ENCODE measurements at regions not wholly inside any gene's neighbourhood (a gene's known extent, or its start where the extent isn't known, plus 50 kb on each side); places are given as distances from the start of the nearest gene placed in this dataset.

DNA sequence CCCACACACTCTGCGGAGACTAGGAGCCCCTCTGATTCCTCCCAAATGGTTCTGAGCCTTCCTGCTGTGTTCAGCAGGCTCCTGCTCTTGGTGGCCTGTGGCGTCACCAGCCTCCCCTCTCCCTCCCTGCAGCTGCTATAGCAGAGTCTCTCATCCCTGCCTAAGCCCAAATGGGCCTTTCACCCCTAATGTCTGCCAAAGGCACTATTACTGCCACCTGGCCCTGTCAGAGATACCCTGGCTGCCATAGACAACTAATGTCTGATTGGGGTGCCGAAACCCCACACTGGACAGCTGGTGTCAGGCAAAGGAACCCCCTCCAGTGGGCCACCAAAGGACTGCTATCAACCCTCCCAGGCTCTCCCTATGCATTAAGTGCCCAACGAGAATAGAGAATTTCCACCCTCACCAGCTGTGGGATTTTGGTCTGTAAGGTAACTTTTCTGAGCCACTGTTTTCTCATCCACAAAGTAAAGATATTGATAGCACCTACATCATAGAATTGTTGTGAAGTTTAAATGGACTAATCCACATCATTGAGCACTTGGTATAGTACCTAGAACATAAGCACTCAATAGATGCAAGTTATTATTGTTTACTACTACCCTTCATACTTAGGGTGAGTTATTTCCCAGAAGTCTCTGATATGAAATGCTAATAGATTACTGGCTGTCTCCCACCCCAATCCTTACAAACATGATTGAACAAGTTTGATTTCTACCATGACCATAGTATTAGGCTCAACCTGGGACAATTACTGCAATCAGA, 421.3 kb downstream of the MID1IP1 start:
- Histone ChIP-seq H3K27ac (no peak overlapping the region), H3K4me2 (no peak overlapping the region), H3K9ac (no peak overlapping the region), H3K4me1 (ENCODE audit: low read depth, poor library complexity, severe bottlenecking) (no peaks in the 10 kb centered on the region), H4K20me1 (ENCODE audit: insufficient read depth) (no peaks in the 10 kb centered on the region), H3K27me3 (ENCODE audit: insufficient read depth, low read depth) (no peaks in the 10 kb centered on the region), H3K36me3 (ENCODE audit: insufficient read depth) (no peaks in the 10 kb centered on the region), H3K4me3 (IDR thresholded peaks at IDR 0.05; ENCODE audit: insufficient read depth, low read depth, low read length) (no peak overlapping the region), H3K79me2 (ENCODE audit: insufficient read depth, low read depth) (no peaks in the 10 kb centered on the region), H2AFZ (ENCODE audit: low read depth) (no peak overlapping the region)
- TF ChIP-seq, protein P1, sequence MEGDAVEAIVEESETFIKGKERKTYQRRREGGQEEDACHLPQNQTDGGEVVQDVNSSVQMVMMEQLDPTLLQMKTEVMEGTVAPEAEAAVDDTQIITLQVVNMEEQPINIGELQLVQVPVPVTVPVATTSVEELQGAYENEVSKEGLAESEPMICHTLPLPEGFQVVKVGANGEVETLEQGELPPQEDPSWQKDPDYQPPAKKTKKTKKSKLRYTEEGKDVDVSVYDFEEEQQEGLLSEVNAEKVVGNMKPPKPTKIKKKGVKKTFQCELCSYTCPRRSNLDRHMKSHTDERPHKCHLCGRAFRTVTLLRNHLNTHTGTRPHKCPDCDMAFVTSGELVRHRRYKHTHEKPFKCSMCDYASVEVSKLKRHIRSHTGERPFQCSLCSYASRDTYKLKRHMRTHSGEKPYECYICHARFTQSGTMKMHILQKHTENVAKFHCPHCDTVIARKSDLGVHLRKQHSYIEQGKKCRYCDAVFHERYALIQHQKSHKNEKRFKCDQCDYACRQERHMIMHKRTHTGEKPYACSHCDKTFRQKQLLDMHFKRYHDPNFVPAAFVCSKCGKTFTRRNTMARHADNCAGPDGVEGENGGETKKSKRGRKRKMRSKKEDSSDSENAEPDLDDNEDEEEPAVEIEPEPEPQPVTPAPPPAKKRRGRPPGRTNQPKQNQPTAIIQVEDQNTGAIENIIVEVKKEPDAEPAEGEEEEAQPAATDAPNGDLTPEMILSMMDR (conservative IDR thresholded peaks at IDR 0.05; ENCODE audit: low read depth, low read length): no peak

DNA sequence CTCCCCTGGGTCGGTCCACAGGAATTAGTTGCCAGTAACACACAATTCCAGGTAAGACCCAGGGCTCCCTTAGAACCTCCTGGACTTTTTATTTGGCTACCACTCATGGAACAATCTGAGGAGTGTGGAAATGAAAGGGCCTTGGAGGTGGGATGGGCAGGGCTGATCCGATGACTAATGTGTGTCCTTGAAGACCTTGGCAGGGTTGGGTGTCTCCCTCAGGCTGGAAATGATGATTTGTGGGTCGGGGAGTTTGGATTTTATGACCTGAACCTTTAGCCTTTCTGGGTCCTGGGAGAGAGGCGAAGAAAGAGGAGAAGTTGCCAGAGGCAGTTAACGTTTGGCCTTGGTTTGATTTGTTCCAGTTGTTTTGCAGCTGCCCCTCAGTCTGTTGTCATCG, 425.0 kb downstream of the MID1IP1 start:
- Histone ChIP-seq H3K27ac (no peak overlapping the region), H2AFZ (ENCODE audit: low read depth) (no peak overlapping the region), H3K4me3 (IDR thresholded peaks at IDR 0.05; ENCODE audit: insufficient read depth, low read depth, low read length) (no peak overlapping the region), H4K20me1 (ENCODE audit: insufficient read depth) (no peaks in the 10 kb centered on the region), H3K9ac (no peak overlapping the region), H3K4me1 (ENCODE audit: low read depth, poor library complexity, severe bottlenecking) (no peaks in the 10 kb centered on the region), H3K79me2 (ENCODE audit: insufficient read depth, low read depth) (no peaks in the 10 kb centered on the region), H3K36me3 (ENCODE audit: insufficient read depth) (no peaks in the 10 kb centered on the region), H3K27me3 (ENCODE audit: insufficient read depth, low read depth) (no peaks in the 10 kb centered on the region), H3K4me2 (no peak overlapping the region)
- TF ChIP-seq, protein P1 (conservative IDR thresholded peaks at IDR 0.05; ENCODE audit: low read depth, low read length): no peak

DNA sequence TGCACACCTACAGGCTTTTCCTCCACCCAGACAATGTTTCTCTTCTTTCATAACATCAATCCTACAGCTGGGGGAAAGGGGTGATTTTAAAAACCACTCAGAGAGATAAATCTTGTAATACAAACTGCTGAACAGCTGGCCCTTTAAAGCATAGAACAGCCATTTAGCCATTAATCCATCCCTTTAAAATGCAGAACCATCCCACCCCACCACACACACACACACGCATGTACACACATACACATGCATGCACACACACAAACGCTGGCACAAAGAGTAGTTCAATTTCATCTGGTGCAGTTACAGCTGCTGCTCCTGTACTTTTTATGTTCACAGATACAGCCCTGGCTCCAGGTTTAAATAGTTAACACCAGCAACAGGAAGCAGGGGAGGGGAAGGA, 426.1 kb downstream of the MID1IP1 start:
- H3K4me2 ChIP-seq: no peak overlapping the region
- no peak overlapping the region for H3K27ac ChIP-seq
- H3K36me3 ChIP-seq (ENCODE audit: insufficient read depth): no peaks in the 10 kb centered on the region
- H3K4me3 ChIP-seq (IDR thresholded peaks at IDR 0.05; ENCODE audit: insufficient read depth, low read depth, low read length): no peak overlapping the region
- TF ChIP-seq, protein P1 (conservative IDR thresholded peaks at IDR 0.05; ENCODE audit: low read depth, low read length): no peak
- no peaks in the 10 kb centered on the region for H4K20me1 ChIP-seq (ENCODE audit: insufficient read depth)
- H3K79me2 ChIP-seq (ENCODE audit: insufficient read depth, low read depth): no peaks in the 10 kb centered on the region
- H3K9ac ChIP-seq: no peak overlapping the region
- no peaks in the 10 kb centered on the region for H3K4me1 ChIP-seq (ENCODE audit: low read depth, poor library complexity, severe bottlenecking)
- H3K27me3 ChIP-seq (ENCODE audit: insufficient read depth, low read depth): no peaks in the 10 kb centered on the region
- no peak overlapping the region for H2AFZ ChIP-seq (ENCODE audit: low read depth)

DNA sequence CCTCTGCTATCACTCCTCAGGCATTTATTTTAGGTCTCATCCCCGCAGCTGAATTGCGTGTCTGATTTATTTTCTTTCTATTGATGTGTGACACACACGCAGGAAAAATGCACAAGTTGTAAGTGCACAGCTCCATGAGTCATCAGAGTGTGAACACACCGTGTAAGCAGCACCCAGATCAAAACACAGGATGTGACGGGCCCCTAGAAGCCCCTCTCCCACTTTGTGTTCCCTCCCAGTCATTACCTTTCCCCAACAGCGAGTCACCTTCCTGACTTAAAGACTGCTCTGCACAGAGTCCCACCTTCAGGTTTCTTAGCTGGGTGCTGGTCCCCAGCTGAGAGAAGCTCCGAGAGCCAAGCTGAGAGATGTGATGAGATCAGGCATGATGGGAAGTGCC, 436.7 kb downstream of the MID1IP1 start:
- H3K4me2 ChIP-seq: no peak overlapping the region
- no peak overlapping the region for H3K4me3 ChIP-seq (IDR thresholded peaks at IDR 0.05; ENCODE audit: insufficient read depth, low read depth, low read length)
- H3K79me2 ChIP-seq (ENCODE audit: insufficient read depth, low read depth): no peaks in the 10 kb centered on the region
- no peak overlapping the region for H2AFZ ChIP-seq (ENCODE audit: low read depth)
- TF ChIP-seq, protein P1 (conservative IDR thresholded peaks at IDR 0.05; ENCODE audit: low read depth, low read length): no peak
- H3K27ac ChIP-seq: no peak overlapping the region
- no peak overlapping the region for H3K9ac ChIP-seq
- H3K36me3 ChIP-seq (ENCODE audit: insufficient read depth): no peaks in the 10 kb centered on the region
- H3K27me3 ChIP-seq (ENCODE audit: insufficient read depth, low read depth): no peaks in the 10 kb centered on the region
- no peaks in the 10 kb centered on the region for H4K20me1 ChIP-seq (ENCODE audit: insufficient read depth)
- peaks cover 9% of the 10 kb centered on the region for H3K4me1 ChIP-seq (ENCODE audit: low read depth, poor library complexity, severe bottlenecking)
